Urinary bladder (tissue), 3 donors: ENCODE measurements at regions not wholly inside any gene's neighbourhood (a gene's known extent, or its start where the extent isn't known, plus 50 kb on each side); places are given as distances from the start of the nearest gene placed in this dataset.
"Not testable (repeated sequence)": the region's sequence is repeated elsewhere in the genome, so short reads cannot be mapped to it uniquely, and the experiment has no call there.

Source experiments
- DNase-seq: peaks from one replicate; pipeline ENCODE4 v3.0.0-alpha.2; 2015; ENCODE audit errors: extremely low spot score
- H3K27ac ChIP-seq: one replicate; pipeline ENCODE4 v1.5.1; 2013; ENCODE audit warnings: low read depth, mild to moderate bottlenecking, moderate library complexity
- H3K36me3 ChIP-seq: one replicate; pipeline ENCODE4 v1.6.1; 2013; ENCODE audit warnings: mild to moderate bottlenecking, moderate library complexity; ENCODE audit not compliant: insufficient read depth
- H3K4me1 ChIP-seq: one replicate; pipeline ENCODE4 v1.6.1; 2013; ENCODE audit warnings: mild to moderate bottlenecking, moderate library complexity; ENCODE audit not compliant: insufficient read depth
- H3K4me3 ChIP-seq: one replicate; pipeline ENCODE4 v1.5.1; 2013; ENCODE audit warnings: low read depth, low read length
- WGBS: extraction: QIAGEN DNeasy Blood & Tissue Kit; methylation state at CpG from one replicate; pipeline ENCODE4 v1.1.7; 2013; 5-methylcytosine and 5-hydroxymethylcytosine counted together
- donor health status: healthy with polysubstance abuse.
- donor health status: healthy.

- WGBS = 50% methylated on average over 3 of the region's 3 CpGs
- H3K4me1 ChIP-seq = no peaks in the 10 kb centered on the region
- H3K36me3 ChIP-seq = no peaks in the 10 kb centered on the region
- H3K27ac ChIP-seq = no peak overlapping the region
- no peak for DNase-seq
- H3K4me3 ChIP-seq = no peak overlapping the region
These were observed 452.6 kb downstream of the ZPLD1 start for GRCh38 chr3:102887431-102887830.

DNA sequence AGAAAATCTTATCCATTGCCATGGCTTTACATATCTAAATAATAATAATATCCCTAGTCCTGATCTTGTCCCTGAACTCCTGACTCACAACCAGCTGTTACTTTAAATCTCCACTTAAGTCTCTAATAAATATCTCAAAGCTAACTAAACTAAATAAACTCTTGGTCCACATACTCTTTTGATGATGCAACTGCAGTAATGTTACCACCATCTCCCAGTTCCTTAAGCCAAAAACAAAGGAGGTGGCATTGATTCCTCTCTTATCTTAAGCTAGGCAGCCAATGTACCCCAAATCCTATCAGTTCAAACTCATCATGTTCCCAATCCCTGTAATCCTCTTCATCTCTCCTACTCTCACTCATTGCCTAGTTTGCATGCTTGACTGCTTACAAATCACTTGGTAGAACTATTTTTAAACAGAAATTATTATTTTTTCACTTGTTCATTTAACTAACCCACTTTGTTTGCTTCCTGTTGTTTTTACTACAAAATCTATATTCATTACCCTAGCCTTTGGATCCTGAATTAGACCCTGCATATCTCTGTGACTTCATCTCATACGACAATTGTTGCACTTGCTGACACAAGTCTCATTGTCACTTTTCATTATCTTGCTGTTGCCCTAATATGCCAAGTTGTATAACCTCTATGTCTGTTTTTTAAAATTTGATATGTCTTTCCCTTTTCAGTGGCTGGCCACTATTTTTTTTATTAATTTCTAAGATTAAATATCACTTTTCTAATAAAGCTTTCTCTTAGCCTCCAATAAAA lies 462.2 kb downstream of the ZPLD1 start:
- Histone ChIP-seq H3K4me3 (no peak overlapping the region), H3K27ac (no peak overlapping the region), H3K4me1 (no peaks in the 10 kb centered on the region), H3K36me3 (no peaks in the 10 kb centered on the region)
- DNase-seq = no peak
- WGBS = 34% methylated on average over 1 of the region's 1 CpG

- WGBS = 93% methylated on average over 11 of the region's 11 CpGs
- no peak for DNase-seq
- no peak overlapping the region for H3K4me3 ChIP-seq
These were observed 469.8 kb downstream of the ZPLD1 start for GRCh38 chr3:102904629-102905028.

GRCh38 chr3:102905811-102906210 lies 471.0 kb downstream of the ZPLD1 start:
- DNase-seq = no peak
- H3K4me3 ChIP-seq = no peak overlapping the region
- WGBS = 82% methylated on average over 2 of the region's 2 CpGs
- no peaks in the 10 kb centered on the region for H3K36me3 ChIP-seq
- no peak overlapping the region for H3K27ac ChIP-seq
- no peaks in the 10 kb centered on the region for H3K4me1 ChIP-seq

More at GRCh38 chr3:102904629-102905028, 469.8 kb downstream of the ZPLD1 start:
- Histone ChIP-seq H3K27ac (no peak overlapping the region), H3K36me3 (no peaks in the 10 kb centered on the region), H3K4me1 (no peaks in the 10 kb centered on the region)

GRCh38 chr3:102906818-102907217 lies 472.0 kb downstream of the ZPLD1 start:
- H3K27ac ChIP-seq = no peak overlapping the region
- no peak overlapping the region for H3K4me3 ChIP-seq
- H3K4me1 ChIP-seq = no peaks in the 10 kb centered on the region
- WGBS = 58% methylated on average over 1 of the region's 1 CpG
- peak; percentile 37 for DNase-seq
- H3K36me3 ChIP-seq = no peaks in the 10 kb centered on the region

DNA sequence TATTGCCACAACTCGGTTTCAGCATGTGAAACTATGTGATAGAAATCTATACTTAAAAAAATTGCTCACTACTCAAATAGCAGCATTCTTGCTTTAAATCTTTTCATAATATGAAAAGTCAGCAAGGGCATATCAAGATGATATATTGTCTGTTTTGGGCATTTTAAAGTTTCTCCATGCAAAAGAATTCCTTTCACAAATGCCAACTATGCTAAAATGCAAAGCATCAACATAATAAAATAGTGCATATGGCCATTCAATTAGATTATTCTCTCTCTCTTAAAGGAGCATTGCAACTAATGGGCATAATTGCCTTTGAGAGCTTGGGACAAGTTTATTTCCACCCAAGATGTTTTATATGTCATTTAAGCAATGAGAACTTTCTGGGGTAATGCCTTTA lies 475.1 kb downstream of the ZPLD1 start:
- no peak overlapping the region for H3K27ac ChIP-seq
- H3K4me1 ChIP-seq = no peaks in the 10 kb centered on the region
- no peaks in the 10 kb centered on the region for H3K36me3 ChIP-seq
- H3K4me3 ChIP-seq = no peak overlapping the region
- no peak for DNase-seq
- WGBS = 46% methylated on average over 1 of the region's 1 CpG

GRCh38 chr3:102916532-102916931 lies 481.7 kb downstream of the ZPLD1 start:
- H3K4me3 ChIP-seq = no peak overlapping the region
- 75% methylated on average over 2 of the region's 2 CpGs for WGBS
- H3K4me1 ChIP-seq = no peaks in the 10 kb centered on the region
- DNase-seq = no peak
- no peaks in the 10 kb centered on the region for H3K36me3 ChIP-seq
- H3K27ac ChIP-seq = no peak overlapping the region

GRCh38 chr3:102926618-102927017 lies 491.8 kb downstream of the ZPLD1 start:
- 88% methylated on average over 3 of the region's 3 CpGs for WGBS
- H3K4me1 ChIP-seq = no peaks in the 10 kb centered on the region
- no peaks in the 10 kb centered on the region for H3K36me3 ChIP-seq
- no peak overlapping the region for H3K4me3 ChIP-seq
- DNase-seq = no peak
- no peak overlapping the region for H3K27ac ChIP-seq

DNA sequence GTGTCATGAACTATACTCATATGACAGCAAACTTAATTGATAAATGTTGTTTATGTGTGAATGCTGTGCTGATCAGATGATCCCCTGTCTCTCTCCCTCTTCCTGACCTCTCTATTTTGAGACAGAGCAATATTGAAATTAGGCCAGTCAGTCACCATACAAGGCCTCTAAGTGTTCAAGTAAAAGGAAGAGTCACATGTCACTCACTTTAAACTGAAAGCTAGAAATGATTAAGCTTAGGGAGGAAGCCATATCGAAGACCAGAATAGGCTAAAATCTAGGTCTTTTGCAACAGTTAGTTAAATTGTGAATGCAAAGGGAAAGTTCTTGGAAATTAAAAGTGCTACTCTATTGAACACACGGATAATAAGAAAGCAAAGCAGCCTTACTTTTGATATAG lies 498.6 kb downstream of the ZPLD1 start:
- WGBS = 92% methylated on average over 2 of the region's 2 CpGs
- no peaks in the 10 kb centered on the region for H3K4me1 ChIP-seq
- H3K27ac ChIP-seq = no peak overlapping the region
- no peak overlapping the region for H3K4me3 ChIP-seq
- DNase-seq = no peak
- no peaks in the 10 kb centered on the region for H3K36me3 ChIP-seq

DNA sequence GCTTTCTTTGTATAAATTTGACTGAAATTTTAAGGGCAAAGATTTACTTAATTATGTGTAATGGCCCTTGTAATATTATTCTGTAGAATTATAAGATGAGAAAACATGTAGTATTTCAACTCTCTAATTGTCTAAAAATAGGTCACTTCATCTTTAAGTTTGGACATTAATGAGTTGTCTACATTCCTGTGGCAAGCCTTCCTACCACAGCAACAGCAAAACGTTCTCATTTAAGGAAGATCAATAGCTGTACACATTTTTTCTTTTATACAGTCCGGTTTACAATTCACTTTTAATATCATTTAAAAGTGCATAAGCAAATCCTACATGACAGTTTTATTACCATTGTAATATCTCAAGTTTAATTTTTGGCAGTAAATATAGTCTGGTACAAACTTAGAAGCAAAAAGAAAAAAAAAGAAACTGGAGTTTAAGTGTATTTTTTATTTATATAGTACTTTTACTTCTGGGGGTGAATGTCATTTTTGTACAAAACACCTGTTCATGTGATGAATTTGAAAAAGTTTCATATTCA lies 501.8 kb downstream of the ZPLD1 start:
- Histone ChIP-seq H3K36me3 (no peaks in the 10 kb centered on the region), H3K4me1 (no peaks in the 10 kb centered on the region), H3K4me3 (no peak overlapping the region), H3K27ac (no peak overlapping the region)
- 10% methylated on average over 2 of the region's 2 CpGs for WGBS
- DNase-seq = peak; percentile 28

GRCh38 chr3:102941786-102942185 lies 507.0 kb downstream of the ZPLD1 start:
- no peak for DNase-seq
- no peak overlapping the region for H3K4me3 ChIP-seq
- H3K36me3 ChIP-seq = no peaks in the 10 kb centered on the region
- no peaks in the 10 kb centered on the region for H3K4me1 ChIP-seq
- no peak overlapping the region for H3K27ac ChIP-seq
- 36% methylated on average over 1 of the region's 1 CpG for WGBS

DNA sequence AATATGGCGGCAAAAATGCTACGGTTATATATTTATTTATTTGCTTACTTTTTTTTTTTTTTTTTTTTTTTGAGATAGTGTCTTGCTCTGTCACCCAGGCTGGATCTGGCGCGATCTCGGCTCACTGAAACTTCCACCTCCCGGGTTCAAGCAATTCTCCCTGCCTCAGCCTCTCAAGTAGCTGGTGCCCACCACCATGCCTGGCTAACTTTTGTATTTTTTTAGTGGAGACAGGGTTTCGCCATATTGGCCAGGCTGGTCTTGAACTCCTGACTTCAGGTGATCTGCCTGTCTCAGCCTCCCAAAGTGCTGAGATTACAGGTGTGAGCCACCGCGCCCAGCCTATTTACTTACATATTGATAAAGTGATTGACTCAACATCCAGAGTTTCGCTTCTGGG lies 511.6 kb downstream of the ZPLD1 start:
- 98% methylated on average over 10 of the region's 10 CpGs for WGBS
- H3K36me3 ChIP-seq, H3K4me3 ChIP-seq, DNase-seq, H3K4me1 ChIP-seq, H3K27ac ChIP-seq: not testable (repeated sequence)

- Histone ChIP-seq H3K4me3 (no peak overlapping the region), H3K4me1 (no peaks in the 10 kb centered on the region), H3K36me3 (no peaks in the 10 kb centered on the region), H3K27ac (no peak overlapping the region)
- DNase-seq = peak; percentile 11
These were observed 537.5 kb downstream of the ZPLD1 start for GRCh38 chr3:102972350-102972749.

GRCh38 chr3:102974333-102974732 lies 539.5 kb downstream of the ZPLD1 start:
- H3K27ac ChIP-seq = no peak overlapping the region
- no peaks in the 10 kb centered on the region for H3K36me3 ChIP-seq
- H3K4me1 ChIP-seq = no peaks in the 10 kb centered on the region
- no peak overlapping the region for H3K4me3 ChIP-seq
- 59% methylated on average over 2 of the region's 2 CpGs for WGBS
- no peak for DNase-seq
